HUES48 (cell line): ENCODE measurements at regions not wholly inside any gene's neighbourhood (a gene's known extent, or its start where the extent isn't known, plus 50 kb on each side); places are given as distances from the start of the nearest gene placed in this dataset.

ENCODE experiments used
- H3K27ac ChIP-seq: one replicate; pipeline ENCODE4 v1.7.0; 2013; ENCODE audit warnings: low read depth, low read length, inconsistent platforms
- H3K27me3 ChIP-seq: 2 replicates; pipeline ENCODE4 v1.6.1; 2013; ENCODE audit warnings: mild to moderate bottlenecking, low read length; ENCODE audit not compliant: control insufficient read depth, insufficient read depth
- H3K36me3 ChIP-seq: 2 replicates; pipeline ENCODE4 v1.6.1; 2013; ENCODE audit warnings: low read length; ENCODE audit not compliant: control insufficient read depth, insufficient read depth
- H3K4me1 ChIP-seq: 2 replicates; pipeline ENCODE4 v1.6.1; 2013; ENCODE audit warnings: mild to moderate bottlenecking, low read length; ENCODE audit not compliant: control insufficient read depth, insufficient read depth
- H3K4me3 ChIP-seq: 2 replicates; pipeline ENCODE4 v1.5.1; 2013; ENCODE audit warnings: mild to moderate bottlenecking, low read depth, low read length
- H3K9ac ChIP-seq: 2 replicates; pipeline ENCODE4 v1.6.1; 2013; ENCODE audit warnings: mild to moderate bottlenecking, low read depth, low read length, moderate library complexity
- H3K9me3 ChIP-seq: 2 replicates; pipeline ENCODE4 v1.6.1; 2013; ENCODE audit warnings: low read length; ENCODE audit not compliant: control insufficient read depth, insufficient read depth

GRCh38 chr9:31996331-31996730 is 388.1 kb upstream of the ACO1 start:
- Histone ChIP-seq H3K9me3 (no peaks in the 10 kb centered on the region), H3K4me3 (no peak overlapping the region), H3K27me3 (no peaks in the 10 kb centered on the region), H3K4me1 (no peaks in the 10 kb centered on the region), H3K36me3 (no peaks in the 10 kb centered on the region), H3K9ac (no peak overlapping the region), H3K27ac (no peak overlapping the region)

- Histone ChIP-seq H3K9me3 (no peaks in the 10 kb centered on the region), H3K36me3 (no peaks in the 10 kb centered on the region), H3K27me3 (no peaks in the 10 kb centered on the region), H3K4me1 (no peaks in the 10 kb centered on the region), H3K4me3 (no peak overlapping the region), H3K9ac (no peak overlapping the region), H3K27ac (no peak overlapping the region)
Observed at GRCh38 chr9:32004431-32005076, 379.9 kb upstream of the ACO1 start.

GRCh38 chr9:32010322-32010721 is 374.1 kb upstream of the ACO1 start:
- no peak overlapping the region for H3K4me3 ChIP-seq
- H3K9me3 ChIP-seq: no peaks in the 10 kb centered on the region
- no peak overlapping the region for H3K9ac ChIP-seq
- no peaks in the 10 kb centered on the region for H3K4me1 ChIP-seq
- no peaks in the 10 kb centered on the region for H3K27me3 ChIP-seq
- no peak overlapping the region for H3K27ac ChIP-seq
- no peaks in the 10 kb centered on the region for H3K36me3 ChIP-seq

GRCh38 chr9:32011049-32011448 is 373.4 kb upstream of the ACO1 start:
- peaks cover 4% of the 10 kb centered on the region; the same call in 1 of the 2 replicates for H3K9me3 ChIP-seq
- H3K27ac ChIP-seq: no peak overlapping the region
- no peak overlapping the region for H3K4me3 ChIP-seq
- no peaks in the 10 kb centered on the region for H3K4me1 ChIP-seq
- no peaks in the 10 kb centered on the region for H3K36me3 ChIP-seq
- no peaks in the 10 kb centered on the region for H3K27me3 ChIP-seq
- H3K9ac ChIP-seq: no peak overlapping the region

GRCh38 chr9:32015795-32016194 is 368.6 kb upstream of the ACO1 start:
- no peak overlapping the region for H3K4me3 ChIP-seq
- H3K9ac ChIP-seq: no peak overlapping the region
- peaks cover 6% of the 10 kb centered on the region; the same call in 1 of the 2 replicates for H3K9me3 ChIP-seq
- no peaks in the 10 kb centered on the region for H3K36me3 ChIP-seq
- H3K27ac ChIP-seq: no peak overlapping the region
- H3K4me1 ChIP-seq: no peaks in the 10 kb centered on the region
- H3K27me3 ChIP-seq: no peaks in the 10 kb centered on the region

- Histone ChIP-seq H3K4me1 (no peaks in the 10 kb centered on the region), H3K27ac (no peak overlapping the region), H3K27me3 (no peaks in the 10 kb centered on the region), H3K36me3 (no peaks in the 10 kb centered on the region), H3K9ac (no peak overlapping the region), H3K4me3 (no peak overlapping the region), H3K9me3 (no peaks in the 10 kb centered on the region)
Observed at GRCh38 chr9:32045513-32045912, 338.9 kb upstream of the ACO1 start.

GRCh38 chr9:32067261-32067660 is 317.2 kb upstream of the ACO1 start:
- H3K27me3 ChIP-seq: no peaks in the 10 kb centered on the region
- H3K9ac ChIP-seq: no peak overlapping the region
- no peaks in the 10 kb centered on the region for H3K9me3 ChIP-seq
- no peaks in the 10 kb centered on the region for H3K36me3 ChIP-seq
- H3K4me3 ChIP-seq: no peak overlapping the region
- 0 out of 2 replicates have a peak, but pooled peaks cover 3% of the 10 kb centered on the region for H3K4me1 ChIP-seq
- no peak overlapping the region for H3K27ac ChIP-seq

- H3K27ac ChIP-seq: no peak overlapping the region
- no peak overlapping the region for H3K4me3 ChIP-seq
- H3K27me3 ChIP-seq: no peaks in the 10 kb centered on the region
- H3K4me1 ChIP-seq: 0 out of 2 replicates have a peak, but pooled peaks cover 3% of the 10 kb centered on the region
- no peaks in the 10 kb centered on the region for H3K9me3 ChIP-seq
- no peak overlapping the region for H3K9ac ChIP-seq
- no peaks in the 10 kb centered on the region for H3K36me3 ChIP-seq
Observed at GRCh38 chr9:32069169-32069813, 315.2 kb upstream of the ACO1 start.

GRCh38 chr9:32069969-32070368 is 314.5 kb upstream of the ACO1 start:
- H3K36me3 ChIP-seq: no peaks in the 10 kb centered on the region
- H3K9ac ChIP-seq: no peak overlapping the region

GRCh38 chr9:32072570-32072969 is 311.9 kb upstream of the ACO1 start:
- H3K27me3 ChIP-seq: no peaks in the 10 kb centered on the region
- H3K9ac ChIP-seq: no peak overlapping the region
- 0 out of 2 replicates have a peak, but pooled peaks cover 3% of the 10 kb centered on the region for H3K4me1 ChIP-seq
- H3K9me3 ChIP-seq: no peaks in the 10 kb centered on the region
- no peak overlapping the region for H3K27ac ChIP-seq
- H3K4me3 ChIP-seq: no peak overlapping the region
- no peaks in the 10 kb centered on the region for H3K36me3 ChIP-seq

More at GRCh38 chr9:32069969-32070368, 314.5 kb upstream of the ACO1 start:
- H3K4me3 ChIP-seq: no peak overlapping the region
- 0 out of 2 replicates have a peak, but pooled peaks cover 3% of the 10 kb centered on the region for H3K4me1 ChIP-seq
- no peaks in the 10 kb centered on the region for H3K27me3 ChIP-seq
- no peaks in the 10 kb centered on the region for H3K9me3 ChIP-seq
- no peak overlapping the region for H3K27ac ChIP-seq

- Histone ChIP-seq H3K36me3 (no peaks in the 10 kb centered on the region), H3K4me3 (no peak overlapping the region), H3K9ac (no peak overlapping the region), H3K27ac (no peak overlapping the region), H3K4me1 (no peaks in the 10 kb centered on the region), H3K27me3 (no peaks in the 10 kb centered on the region), H3K9me3 (no peaks in the 10 kb centered on the region; the same call in 1 of the 2 replicates)
Observed at GRCh38 chr9:32092031-32092430, 292.4 kb upstream of the ACO1 start.
